K562 (cell line): ENCODE measurements at regions not wholly inside any gene's neighbourhood (a gene's known extent, or its start where the extent isn't known, plus 50 kb on each side); places are given as distances from the start of the nearest gene placed in this dataset.

Source experiments
- ATAC-seq: fragments of 200-7000 bp; cut with Tn5 transposase; 3 replicates; pipeline ENCODE4 v1.9.1; 2020; ENCODE audit warnings: moderate library complexity
- BruUV-seq: library from RNA; stranded (reverse); fragments of 400-500 nt; replicated peaks from 2 replicates; lab custom pipeline; 2021; lab: Mats Ljungman, UMichigan
- CTCF ChIA-PET: fragments of 300-600 bp; formaldehyde crosslinking; extraction: SDS; loops from one replicate; lab custom pipeline; 2021; ENCODE audit warnings: low intra/inter-chr PET ratio; lab: Yijun Ruan, JAX
- POLR2A ChIA-PET: fragments of 300-600, 350-650 bp; sonication (Branson Sonifier 250); formaldehyde crosslinking; extraction: SDS; loops from one replicate; lab custom pipeline; 2021; ENCODE audit warnings: antibody characterized with exemption, inconsistent platforms; lab: Yijun Ruan, JAX
- DNase-seq, 4 experiments: peaks; one replicate each; pipeline versions ENCODE4 v3.0.0 to v3.0.0-alpha.2; 2011 to 2018; ENCODE audit warnings: low spot score in 3 of 4, mixed read lengths in 3 of 4; ENCODE audit errors: extremely low read depth in 1 of 4
- FAIRE-seq: peaks from 2 replicates; lab custom pipeline; 2011; peaks lifted over from hg19 to GRCh38; lab: Jason Lieb, UNC
- H2AFZ ChIP-seq: 2 replicates; pipeline ENCODE4 v1.6.0; 2011; ENCODE audit warnings: low read depth, low read length, control low read depth, inconsistent platforms
- H3K27ac ChIP-seq: fragments of 200-600 bp; 3 replicates; pipeline ENCODE4 v1.8.0; 2011; ENCODE audit warnings: low read depth, mild to moderate bottlenecking, control low read depth, inconsistent platforms, low read length, moderate library complexity, mixed read lengths; ENCODE audit errors: extremely low read depth
- H3K27me3 ChIP-seq, 2 experiments: fragments of 300-600 bp in 1 of 2; 2 replicates in 1 of 2; 3 replicates in 1 of 2; pipeline versions ENCODE4 v1.6.0 to v1.8.0; 2011; ENCODE audit warnings: inconsistent platforms in 2 of 2, low read length in 2 of 2, mild to moderate bottlenecking in 1 of 2, mixed read lengths in 1 of 2, moderate library complexity in 1 of 2; ENCODE audit not compliant: control insufficient read depth in 2 of 2, insufficient read depth in 2 of 2
- H3K36me3 ChIP-seq: fragments of 300-600 bp; 3 replicates; pipeline ENCODE4 v1.8.0; 2011; ENCODE audit warnings: mild to moderate bottlenecking, low read length, inconsistent platforms; ENCODE audit not compliant: control insufficient read depth, insufficient read depth
- H3K4me1 ChIP-seq, 2 experiments: fragments of 200-600 bp in 1 of 2; replicated peaks in 1 of 2; 2 replicates in 1 of 2; 3 replicates in 1 of 2; pipeline versions ENCODE4 v1.5.1 to v1.8.0; 2011; ENCODE audit warnings: inconsistent platforms in 2 of 2, low read length in 2 of 2, mild to moderate bottlenecking in 1 of 2, mixed read lengths in 1 of 2, moderate library complexity in 1 of 2; ENCODE audit not compliant: control insufficient read depth in 2 of 2, insufficient read depth in 2 of 2
- H3K4me2 ChIP-seq: 2 replicates; pipeline ENCODE4 v1.6.1; 2011; ENCODE audit warnings: low read length, control low read depth, inconsistent platforms, mixed read lengths; ENCODE audit not compliant: insufficient read depth
- H3K4me3 ChIP-seq: fragments of 200-600 bp; sonication (generic), shearing (Covaris generic); 2 replicates; pipeline ENCODE4 v1.5.1; 2016; ENCODE audit warnings: control low read depth, inconsistent platforms
- H3K79me2 ChIP-seq: fragments of 200-600 bp; 3 replicates; pipeline ENCODE4 v1.8.0; 2011; ENCODE audit warnings: low read length, inconsistent platforms; ENCODE audit not compliant: control insufficient read depth, insufficient read depth
- H3K9ac ChIP-seq, 2 experiments: 2 replicates each; pipeline versions ENCODE4 v1.6.0 to v1.6.1; 2011; ENCODE audit warnings: low read depth in 2 of 2, low read length in 2 of 2, control low read depth in 1 of 2, inconsistent platforms in 1 of 2, mild to moderate bottlenecking in 1 of 2, mixed read lengths in 1 of 2; ENCODE audit not compliant: insufficient read depth in 1 of 2
- H3K9me1 ChIP-seq: one replicate; pipeline ENCODE4 v1.6.0; 2011; ENCODE audit warnings: inconsistent platforms, mild to moderate bottlenecking, low read length, moderate library complexity; ENCODE audit not compliant: control insufficient read depth, insufficient read depth
- H3K9me3 ChIP-seq: replicated peaks from 2 replicates; pipeline ENCODE4 v1.5.1; 2011; ENCODE audit warnings: low read depth, low read length, inconsistent platforms; ENCODE audit not compliant: control insufficient read depth, insufficient read depth
- H4K20me1 ChIP-seq: replicated peaks from 2 replicates; pipeline ENCODE4 v1.6.1; 2011; ENCODE audit warnings: low read length, inconsistent platforms, mixed read lengths; ENCODE audit not compliant: control insufficient read depth, insufficient read depth
- COPS2 ChIP-seq: fragments of 450-650 bp; conservative IDR thresholded peaks from 2 replicates; pipeline ENCODE4 v1.6.1; 2016; ENCODE audit warnings: mild to moderate bottlenecking, moderate library complexity
- DMBX1 ChIP-seq: fragments of 250-450 bp; sonication (Bioruptor Pico); IDR thresholded peaks from 2 replicates; pipeline ENCODE4 v1.8.0; 2022; ENCODE audit warnings: inconsistent platforms, mild to moderate bottlenecking, moderate library complexity, borderline replicate concordance
- HDAC3 ChIP-seq: fragments of 450-650 bp; IDR thresholded peaks from 2 replicates; pipeline ENCODE4 v1.6.1; 2018; ENCODE audit warnings: borderline replicate concordance, mild to moderate bottlenecking, moderate library complexity; ENCODE audit not compliant: partially characterized antibody
- JUN ChIP-seq, 2 experiments: sonication (generic) in 1 of 2; formaldehyde crosslinking in 1 of 2; IDR thresholded peaks; 2 replicates each; pipeline versions ENCODE4 v1.6.1 to v1.8.0; 2012 to 2022; ENCODE audit warnings: borderline replicate concordance in 2 of 2, mild to moderate bottlenecking in 2 of 2, improper control_type of control experiment in 1 of 2, low read depth in 1 of 2, low read length in 1 of 2, missing genetic modification reagents in 1 of 2
- SAFB2 ChIP-seq: fragments of 200-400 bp; formaldehyde crosslinking; IDR thresholded peaks from 2 replicates; pipeline ENCODE4 v1.6.1; 2018; ENCODE audit warnings: borderline replicate concordance, low read length, low read depth, moderate library complexity; ENCODE audit not compliant: severe bottlenecking
- ZBTB17 ChIP-seq: fragments of 450-650 bp; formaldehyde crosslinking; IDR thresholded peaks from 2 replicates; pipeline ENCODE4 v1.4.0; 2020; ENCODE audit warnings: mild to moderate bottlenecking
- ZNF316 ChIP-seq: fragments of 450-650 bp; IDR thresholded peaks from 2 replicates; pipeline ENCODE4 v1.6.1; 2016
- WGBS: fragments of 100-300 bp; shearing (Covaris generic); methylation state at CpG from one replicate; pipeline ENCODE4 v1.1.6; 2016; ENCODE audit warnings: low coverage, mixed read lengths; ENCODE audit not compliant: insufficient coverage; ENCODE audit errors: missing lambda C conversion rate; 5-methylcytosine and 5-hydroxymethylcytosine counted together
- in situ Hi-C: fragments of 300-500 bp; cut with MboI; formaldehyde crosslinking; loops from 4 replicates; pipeline ENCODE4 v1.15.0; 2018; ENCODE audit warnings: inconsistent platforms, mixed read lengths
- intact Hi-C: fragments of 100-400 bp; cut with micrococcal nuclease; formaldehyde crosslinking; loops from 2 replicates; pipeline ENCODE4 v1.14.2; 2022
- TF ChIP-seq, protein P1 (sequence below): sonication (generic); formaldehyde crosslinking; IDR thresholded peaks from 2 replicates; pipeline ENCODE4 v1.8.0; 2023; ENCODE audit warnings: missing genetic modification reagents, mild to moderate bottlenecking, borderline replicate concordance
- TF ChIP-seq, protein P2 (sequence below): fragments of 450-650 bp; IDR thresholded peaks from 2 replicates; pipeline ENCODE4 v1.6.1; 2016; ENCODE audit warnings: low read depth, mild to moderate bottlenecking, moderate library complexity

DNA sequence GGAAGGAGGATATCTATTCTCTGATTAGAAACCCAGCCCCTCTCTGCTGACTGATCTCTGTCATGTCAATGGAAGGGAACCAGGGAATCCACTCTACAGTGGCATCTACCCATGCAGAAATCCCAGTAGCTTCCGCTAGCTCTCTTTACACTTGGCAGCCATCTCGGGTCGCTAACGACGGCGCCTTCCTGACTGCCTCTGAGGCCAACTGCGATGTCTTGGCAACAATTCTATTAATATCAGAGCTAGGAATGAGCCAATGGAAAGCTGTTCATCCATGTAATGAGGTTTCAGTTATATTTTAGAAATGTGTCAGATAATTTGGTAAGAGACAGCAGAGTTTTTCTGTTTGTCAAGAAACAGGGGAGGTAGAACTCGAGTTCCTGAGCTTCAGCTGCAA lies 67.6 kb upstream of the ATP10B start:
- DNase-seq (no peak), FAIRE-seq (no peak), ATAC-seq (no peak)
- no peaks in the 10 kb centered on the region for H3K36me3 ChIP-seq
- in situ Hi-C loops (no loop called here), intact Hi-C loops (no loop called here)
- no peak overlapping the region for H2AFZ ChIP-seq
- no peak for TF ChIP-seq ZNF316
- TF ChIP-seq DMBX1 (CRISPR knock-in tag) = no peak
- TF ChIP-seq, protein P1, sequence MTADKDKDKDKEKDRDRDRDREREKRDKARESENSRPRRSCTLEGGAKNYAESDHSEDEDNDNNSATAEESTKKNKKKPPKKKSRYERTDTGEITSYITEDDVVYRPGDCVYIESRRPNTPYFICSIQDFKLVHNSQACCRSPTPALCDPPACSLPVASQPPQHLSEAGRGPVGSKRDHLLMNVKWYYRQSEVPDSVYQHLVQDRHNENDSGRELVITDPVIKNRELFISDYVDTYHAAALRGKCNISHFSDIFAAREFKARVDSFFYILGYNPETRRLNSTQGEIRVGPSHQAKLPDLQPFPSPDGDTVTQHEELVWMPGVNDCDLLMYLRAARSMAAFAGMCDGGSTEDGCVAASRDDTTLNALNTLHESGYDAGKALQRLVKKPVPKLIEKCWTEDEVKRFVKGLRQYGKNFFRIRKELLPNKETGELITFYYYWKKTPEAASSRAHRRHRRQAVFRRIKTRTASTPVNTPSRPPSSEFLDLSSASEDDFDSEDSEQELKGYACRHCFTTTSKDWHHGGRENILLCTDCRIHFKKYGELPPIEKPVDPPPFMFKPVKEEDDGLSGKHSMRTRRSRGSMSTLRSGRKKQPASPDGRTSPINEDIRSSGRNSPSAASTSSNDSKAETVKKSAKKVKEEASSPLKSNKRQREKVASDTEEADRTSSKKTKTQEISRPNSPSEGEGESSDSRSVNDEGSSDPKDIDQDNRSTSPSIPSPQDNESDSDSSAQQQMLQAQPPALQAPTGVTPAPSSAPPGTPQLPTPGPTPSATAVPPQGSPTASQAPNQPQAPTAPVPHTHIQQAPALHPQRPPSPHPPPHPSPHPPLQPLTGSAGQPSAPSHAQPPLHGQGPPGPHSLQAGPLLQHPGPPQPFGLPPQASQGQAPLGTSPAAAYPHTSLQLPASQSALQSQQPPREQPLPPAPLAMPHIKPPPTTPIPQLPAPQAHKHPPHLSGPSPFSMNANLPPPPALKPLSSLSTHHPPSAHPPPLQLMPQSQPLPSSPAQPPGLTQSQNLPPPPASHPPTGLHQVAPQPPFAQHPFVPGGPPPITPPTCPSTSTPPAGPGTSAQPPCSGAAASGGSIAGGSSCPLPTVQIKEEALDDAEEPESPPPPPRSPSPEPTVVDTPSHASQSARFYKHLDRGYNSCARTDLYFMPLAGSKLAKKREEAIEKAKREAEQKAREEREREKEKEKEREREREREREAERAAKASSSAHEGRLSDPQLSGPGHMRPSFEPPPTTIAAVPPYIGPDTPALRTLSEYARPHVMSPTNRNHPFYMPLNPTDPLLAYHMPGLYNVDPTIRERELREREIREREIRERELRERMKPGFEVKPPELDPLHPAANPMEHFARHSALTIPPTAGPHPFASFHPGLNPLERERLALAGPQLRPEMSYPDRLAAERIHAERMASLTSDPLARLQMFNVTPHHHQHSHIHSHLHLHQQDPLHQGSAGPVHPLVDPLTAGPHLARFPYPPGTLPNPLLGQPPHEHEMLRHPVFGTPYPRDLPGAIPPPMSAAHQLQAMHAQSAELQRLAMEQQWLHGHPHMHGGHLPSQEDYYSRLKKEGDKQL (CRISPR knock-in tag) = no peak
- no peak for TF ChIP-seq COPS2
- no peak for TF ChIP-seq JUN (IDR thresholded peaks at IDR 0.05; ENCODE audit: borderline replicate concordance, low read depth, low read length)
- TF ChIP-seq JUN (CRISPR knock-in tag; IDR thresholded peaks at IDR 0.05; ENCODE audit: borderline replicate concordance) = no peak
- TF ChIP-seq SAFB2 = no peak
- no peak for TF ChIP-seq HDAC3
- TF ChIP-seq, protein P2, sequence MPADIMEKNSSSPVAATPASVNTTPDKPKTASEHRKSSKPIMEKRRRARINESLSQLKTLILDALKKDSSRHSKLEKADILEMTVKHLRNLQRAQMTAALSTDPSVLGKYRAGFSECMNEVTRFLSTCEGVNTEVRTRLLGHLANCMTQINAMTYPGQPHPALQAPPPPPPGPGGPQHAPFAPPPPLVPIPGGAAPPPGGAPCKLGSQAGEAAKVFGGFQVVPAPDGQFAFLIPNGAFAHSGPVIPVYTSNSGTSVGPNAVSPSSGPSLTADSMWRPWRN = no peak
- TF ChIP-seq ZBTB17 (CRISPR knock-in tag) = no peak
- no peak overlapping the region for H3K27ac ChIP-seq
- H3K4me2 ChIP-seq = no peak overlapping the region
- H3K27me3 ChIP-seq = no peaks in the 10 kb centered on the region
- H4K20me1 ChIP-seq = no peaks in the 10 kb centered on the region
- no peaks in the 10 kb centered on the region for H3K79me2 ChIP-seq
- WGBS = 0% methylated on average over 8 of the region's 8 CpGs
- no peak overlapping the region for H3K9ac ChIP-seq
- no TSS peak for BruUV-seq
- ChIA-PET CTCF (no interaction called here), POLR2A (no interaction called here)
- no peaks in the 10 kb centered on the region for H3K9me3 ChIP-seq
- H3K4me3 ChIP-seq = no peak overlapping the region
- no peaks in the 10 kb centered on the region for H3K9me1 ChIP-seq
- H3K4me1 ChIP-seq = no peaks in the 10 kb centered on the region
